Naive thymus-derived CD8-positive, alpha-beta T cell (primary cell): ENCODE measurements at regions not wholly inside any gene's neighbourhood (a gene's known extent, or its start where the extent isn't known, plus 50 kb on each side); places are given as distances from the start of the nearest gene placed in this dataset.
"Not testable (repeated sequence)": the region's sequence is repeated elsewhere in the genome, so short reads cannot be mapped to it uniquely, and the experiment has no call there.

Experiments
- ATAC-seq, 2 donors: fragments of 150-1000 bp; cut with Tn5 transposase in 1 of 2; sonication (Bioruptor Pico), chemical (Tn5 transposase) in 1 of 2; 1 replicate in 1 of 2; 2 replicates in 1 of 2; pipeline ENCODE4 v1.10.0; 2021; ENCODE audit warnings: mild to moderate bottlenecking in 2 of 2, moderate library complexity in 2 of 2
- POLR2A ChIA-PET: fragments of 350-600 bp; sonication (Branson Sonifier 250); formaldehyde crosslinking; loops from one replicate; lab custom pipeline; 2021; ENCODE audit warnings: antibody characterized with exemption; lab: Charles Lee
- DNase-seq, 10 donors: peaks; one replicate each; pipeline versions ENCODE4 v3.0.0 to v3.0.0-alpha.2; 2020 to 2022
- H3K27ac Mint-ChIP-seq, 10 donors: one replicate each; pipeline ENCODE4 v1.8.0; 2020 to 2022; ENCODE audit warnings: mild to moderate bottlenecking in 10 of 10, mixed read lengths in 10 of 10, moderate library complexity in 4 of 10, inconsistent platforms in 1 of 10
- H3K27me3 Mint-ChIP-seq, 5 donors: one replicate each; pipeline ENCODE4 v1.8.0; 2021 to 2022; ENCODE audit warnings: mixed read lengths in 5 of 5
- H3K36me3 Mint-ChIP-seq, 3 donors: one replicate each; pipeline ENCODE4 v1.8.0; 2020 to 2022; ENCODE audit warnings: mixed read lengths in 3 of 3, mild to moderate bottlenecking in 2 of 3, inconsistent platforms in 1 of 3
- H3K4me1 Mint-ChIP-seq, 4 donors: one replicate each; pipeline ENCODE4 v1.8.0; 2021 to 2022; ENCODE audit warnings: mixed read lengths in 4 of 4
- H3K4me3 Mint-ChIP-seq, 10 donors: one replicate each; pipeline ENCODE4 v1.8.0; 2020 to 2022; ENCODE audit warnings: mild to moderate bottlenecking in 10 of 10, mixed read lengths in 10 of 10, moderate library complexity in 6 of 10, inconsistent platforms in 1 of 10
- H3K9me3 Mint-ChIP-seq, 9 donors: one replicate each; pipeline ENCODE4 v1.8.0; 2020 to 2022; ENCODE audit warnings: mixed read lengths in 9 of 9, mild to moderate bottlenecking in 3 of 9, inconsistent platforms in 1 of 9, moderate library complexity in 1 of 9

GRCh38 chr12:46958053-46958452, 121.4 kb upstream of the PCED1B start:
- Mint-ChIP-seq H3K4me3 (no peak overlapping the region), H3K27me3 (peaks cover 0 to 13% (median 0%) of the 10 kb centered on the region in 5 donors), H3K9me3 (no peaks in the 10 kb centered on the region), H3K27ac (no peak overlapping the region), H3K4me1 (no peaks in the 10 kb centered on the region), H3K36me3 (peaks cover 0 to 3% (median 0%) of the 10 kb centered on the region in 3 donors)
- ATAC-seq = no peak
- POLR2A ChIA-PET = no interaction called here
- DNase-seq = no peak

GRCh38 chr12:46958599-46959290, 120.7 kb upstream of the PCED1B start:
- peaks cover 0 to 13% (median 0%) of the 10 kb centered on the region in 5 donors for H3K27me3 Mint-ChIP-seq
- no peak overlapping the region for H3K27ac Mint-ChIP-seq
- peaks cover 0 to 3% (median 0%) of the 10 kb centered on the region in 3 donors for H3K36me3 Mint-ChIP-seq
- DNase-seq = no peak
- POLR2A ChIA-PET = no interaction called here
- no peaks in the 10 kb centered on the region for H3K4me1 Mint-ChIP-seq
- H3K4me3 Mint-ChIP-seq = no peak overlapping the region
- H3K9me3 Mint-ChIP-seq = no peaks in the 10 kb centered on the region
- no peak for ATAC-seq

DNA sequence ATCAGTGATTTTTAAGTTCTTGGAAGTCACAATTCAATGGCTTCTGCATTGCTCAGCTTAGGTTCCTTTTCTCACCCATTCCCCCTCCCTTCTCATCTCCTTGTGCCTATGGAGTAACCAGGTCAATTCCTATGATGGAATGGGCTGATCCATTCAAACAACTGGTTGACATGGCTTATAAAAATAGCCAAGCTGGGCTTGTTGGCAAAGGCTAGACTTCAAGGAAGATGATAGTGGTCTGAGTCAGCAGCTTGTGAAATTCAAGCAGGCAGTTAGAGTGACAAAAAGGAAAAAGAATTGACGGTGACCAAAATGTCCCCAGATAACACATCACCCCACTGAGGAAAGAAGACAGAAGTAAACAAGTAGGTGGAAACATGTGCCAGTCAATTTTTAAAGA, 119.9 kb upstream of the PCED1B start:
- peaks cover 0 to 10% (median 0%) of the 10 kb centered on the region in 5 donors for H3K27me3 Mint-ChIP-seq
- peak overlapping the region in 1 of 10 donors; percentile 31 for H3K27ac Mint-ChIP-seq
- no peak for ATAC-seq
- POLR2A ChIA-PET = no interaction called here
- H3K36me3 Mint-ChIP-seq = peaks cover 0 to 3% (median 0%) of the 10 kb centered on the region in 3 donors
- H3K4me1 Mint-ChIP-seq = no peaks in the 10 kb centered on the region
- no peaks in the 10 kb centered on the region for H3K9me3 Mint-ChIP-seq
- no peak for DNase-seq
- H3K4me3 Mint-ChIP-seq = no peak overlapping the region

GRCh38 chr12:46960681-46961080, 118.7 kb upstream of the PCED1B start:
- Mint-ChIP-seq H3K4me3 (no peak overlapping the region), H3K27ac (no peak overlapping the region)
- ATAC-seq = no peak

DNA sequence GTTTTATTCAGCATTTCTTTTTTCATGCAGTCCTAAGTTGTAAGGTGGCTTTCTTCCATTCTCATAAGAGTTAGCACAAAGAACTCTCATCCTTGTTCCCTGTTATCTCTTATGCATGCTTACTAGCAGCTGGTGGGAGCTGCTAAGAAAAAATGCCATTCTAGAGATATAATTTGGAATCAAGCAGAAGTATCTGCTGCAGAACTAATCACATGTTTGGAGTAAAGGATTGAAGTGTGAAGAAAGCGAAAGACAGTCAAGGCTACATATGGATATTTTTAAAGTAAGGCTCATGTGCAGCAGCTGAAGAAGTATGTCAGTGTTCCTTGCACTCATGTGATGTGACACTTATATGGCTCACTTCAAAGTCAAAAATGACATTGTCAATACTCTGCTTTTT, 116.2 kb upstream of the PCED1B start:
- no peak overlapping the region for H3K27ac Mint-ChIP-seq
- no peak for ATAC-seq
- no peak for DNase-seq
- H3K36me3 Mint-ChIP-seq = no peaks in the 10 kb centered on the region
- POLR2A ChIA-PET = no interaction called here
- H3K4me3 Mint-ChIP-seq = no peak overlapping the region
- peaks cover 0 to 4% (median 4%) of the 10 kb centered on the region in 5 donors for H3K27me3 Mint-ChIP-seq
- H3K4me1 Mint-ChIP-seq = no peaks in the 10 kb centered on the region
- no peaks in the 10 kb centered on the region for H3K9me3 Mint-ChIP-seq

More at GRCh38 chr12:46960681-46961080, 118.7 kb upstream of the PCED1B start:
- H3K4me1 Mint-ChIP-seq = no peaks in the 10 kb centered on the region
- peaks cover 0 to 3% (median 0%) of the 10 kb centered on the region in 3 donors for H3K36me3 Mint-ChIP-seq
- POLR2A ChIA-PET = no interaction called here
- no peak for DNase-seq
- peaks cover 0 to 8% (median 0%) of the 10 kb centered on the region in 5 donors for H3K27me3 Mint-ChIP-seq
- H3K9me3 Mint-ChIP-seq = no peaks in the 10 kb centered on the region

DNA sequence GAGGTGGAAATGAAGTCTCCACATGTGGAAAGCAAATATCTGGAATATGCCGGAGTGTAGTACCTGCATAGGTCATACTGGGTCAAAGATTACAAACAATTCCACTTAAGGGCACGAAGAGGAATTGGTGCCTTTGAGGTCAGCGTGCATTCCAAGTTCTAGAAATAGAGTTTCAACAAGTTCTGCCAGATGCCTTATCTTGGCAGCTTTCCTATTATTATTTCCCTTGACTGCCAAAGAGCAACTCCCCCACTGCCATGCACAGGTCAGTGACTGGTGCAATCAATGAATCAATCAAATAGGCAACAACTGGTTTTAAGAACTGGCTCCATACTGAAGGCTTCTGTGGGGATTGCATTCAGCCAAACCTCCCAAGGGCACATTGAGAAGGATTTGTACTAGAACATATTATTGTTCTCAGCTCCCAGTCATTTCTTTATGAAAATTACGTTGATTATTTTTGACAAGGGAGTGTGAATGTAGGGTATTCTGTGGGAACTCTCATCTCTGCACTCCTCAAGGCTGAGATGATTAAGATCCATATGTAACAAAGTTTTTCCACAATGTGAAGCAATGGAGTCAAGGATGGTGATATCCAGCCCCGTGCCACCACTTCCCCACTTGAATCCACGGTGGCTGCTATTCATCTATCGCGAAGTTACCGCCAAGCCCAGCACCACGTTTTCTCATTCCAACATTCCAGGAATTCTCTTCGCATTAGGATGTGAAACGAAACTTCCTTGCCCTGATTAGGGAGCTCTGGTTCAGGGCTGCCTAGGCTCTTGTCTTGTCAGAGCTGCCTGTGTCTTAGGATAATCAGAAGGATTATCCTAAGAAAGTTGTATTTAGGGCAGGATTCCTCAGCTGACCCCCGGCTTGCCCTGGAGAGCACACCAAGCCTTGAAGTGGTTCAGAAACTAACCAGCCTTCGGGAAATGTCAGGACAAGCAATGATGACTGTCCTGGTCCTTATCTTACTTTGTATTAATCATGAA, 115.1 kb upstream of the PCED1B start:
- Mint-ChIP-seq H3K27me3 (peaks cover 0 to 5% (median 4%) of the 10 kb centered on the region in 5 donors), H3K9me3 (no peaks in the 10 kb centered on the region), H3K36me3 (no peaks in the 10 kb centered on the region), H3K27ac (no peak overlapping the region), H3K4me3 (no peak overlapping the region), H3K4me1 (no peaks in the 10 kb centered on the region)
- POLR2A ChIA-PET = no interaction called here
- ATAC-seq (no peak), DNase-seq (no peak)

DNA sequence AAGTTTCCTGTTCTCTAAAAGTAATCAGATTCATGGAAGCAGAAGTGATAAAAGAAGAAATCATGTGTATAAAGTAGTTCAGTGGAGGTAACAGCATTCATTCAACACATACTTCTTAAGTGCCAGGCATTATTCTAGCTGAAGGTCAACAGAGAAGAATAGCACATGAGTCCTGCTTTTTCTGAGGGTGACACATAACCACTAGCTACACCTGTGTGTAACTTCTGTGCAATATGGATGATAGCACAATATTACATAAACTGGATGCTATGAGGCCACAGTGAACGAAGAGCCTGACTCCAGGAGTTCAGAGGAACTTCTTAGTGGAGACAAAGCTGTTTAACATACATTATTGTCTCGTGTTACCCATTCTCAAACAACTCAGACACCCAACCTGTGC, 114.3 kb upstream of the PCED1B start:
- no peak for ATAC-seq
- POLR2A ChIA-PET = no interaction called here

GRCh38 chr12:46965880-46966279, 113.5 kb upstream of the PCED1B start:
- ATAC-seq (no peak), DNase-seq (no peak)
- Mint-ChIP-seq H3K4me1 (no peaks in the 10 kb centered on the region), H3K27me3 (peaks cover 0 to 4% (median 3%) of the 10 kb centered on the region in 5 donors), H3K9me3 (no peaks in the 10 kb centered on the region), H3K27ac (no peak overlapping the region), H3K4me3 (no peak overlapping the region), H3K36me3 (no peaks in the 10 kb centered on the region)
- POLR2A ChIA-PET = no interaction called here

More for the DNA sequence above, 114.3 kb upstream of the PCED1B start:
- Mint-ChIP-seq H3K36me3 (no peaks in the 10 kb centered on the region), H3K4me3 (no peak overlapping the region), H3K9me3 (no peaks in the 10 kb centered on the region), H3K4me1 (no peaks in the 10 kb centered on the region), H3K27ac (no peak overlapping the region), H3K27me3 (peaks cover 0 to 4% (median 3%) of the 10 kb centered on the region in 5 donors)
- no peak for DNase-seq

GRCh38 chr12:46970636-46971035, 108.8 kb upstream of the PCED1B start:
- no peak overlapping the region for H3K4me3 Mint-ChIP-seq
- peaks cover 9 to 26% (median 17%) of the 10 kb centered on the region in 5 donors for H3K27me3 Mint-ChIP-seq
- ATAC-seq (no peak), DNase-seq (no peak)
- H3K4me1 Mint-ChIP-seq = no peaks in the 10 kb centered on the region
- peaks cover 0 to 8% (median 0%) of the 10 kb centered on the region in 3 donors for H3K36me3 Mint-ChIP-seq
- POLR2A ChIA-PET = no interaction called here
- H3K9me3 Mint-ChIP-seq = peaks cover 0 to 10% (median 0%) of the 10 kb centered on the region in 9 donors
- no peak overlapping the region for H3K27ac Mint-ChIP-seq

DNA sequence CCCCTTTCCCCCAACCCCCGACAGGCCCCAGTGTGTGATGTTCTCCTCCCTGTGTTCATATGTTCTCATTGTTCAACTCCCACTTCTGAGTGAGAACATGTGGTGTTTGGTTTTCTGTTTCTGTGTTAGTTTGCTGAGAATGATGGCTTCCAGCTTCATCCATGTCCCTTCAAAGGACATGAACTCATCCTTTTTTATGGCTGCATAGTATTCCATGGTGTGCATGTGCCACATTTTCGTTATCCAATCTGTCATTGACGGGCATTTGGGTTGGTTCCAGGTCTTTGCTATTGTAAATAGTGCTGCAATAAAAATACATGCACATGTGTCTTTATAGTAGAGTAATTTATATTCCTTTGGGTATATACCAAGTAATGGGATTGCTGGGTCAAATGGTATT, 105.5 kb upstream of the PCED1B start:
- H3K4me3 Mint-ChIP-seq, POLR2A ChIA-PET, H3K4me1 Mint-ChIP-seq, H3K36me3 Mint-ChIP-seq, ATAC-seq, DNase-seq: not testable (repeated sequence)
- H3K27ac Mint-ChIP-seq = peak overlapping the region in 1 of 10 donors; percentile 21
- peaks cover 0 to 14% (median 0%) of the 10 kb centered on the region in 9 donors for H3K9me3 Mint-ChIP-seq
- H3K27me3 Mint-ChIP-seq = peaks cover 24 to 55% (median 35%) of the 10 kb centered on the region in 5 donors

DNA sequence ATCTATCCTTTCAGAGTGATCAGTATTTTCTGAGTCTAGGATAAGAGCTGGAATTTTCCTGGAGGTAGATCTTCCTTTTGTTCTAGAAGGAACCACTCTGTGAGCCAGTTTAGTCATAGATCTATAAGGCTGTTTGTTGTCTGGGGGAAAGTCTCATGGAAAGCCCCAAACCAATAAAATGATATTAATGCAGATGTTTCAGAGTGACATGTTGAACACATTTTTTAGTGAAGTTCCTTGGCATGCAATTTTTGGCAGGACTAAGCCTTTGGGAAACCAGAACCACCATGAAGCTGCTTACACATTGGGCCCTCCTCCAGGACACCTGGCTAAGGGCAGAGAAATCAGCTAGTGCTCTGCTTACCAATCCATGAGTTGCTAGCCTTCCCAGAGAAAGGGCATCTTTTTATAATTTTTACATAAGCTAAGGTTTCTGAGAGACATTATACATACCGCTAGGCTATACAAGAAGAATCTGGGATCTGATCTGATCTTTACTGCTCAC, 101.5 kb upstream of the PCED1B start:
- ATAC-seq = no peak
- Mint-ChIP-seq H3K9me3 (peaks cover 0 to 14% (median 0%) of the 10 kb centered on the region in 9 donors), H3K36me3 (peaks cover 0 to 8% (median 2%) of the 10 kb centered on the region in 3 donors), H3K4me3 (no peak overlapping the region), H3K27me3 (peaks cover 20 to 64% (median 31%) of the 10 kb centered on the region in 5 donors), H3K4me1 (peaks cover 0 to 2% (median 0%) of the 10 kb centered on the region in 4 donors), H3K27ac (no peak overlapping the region)
- POLR2A ChIA-PET = no interaction called here
- no peak for DNase-seq

- no peaks in the 10 kb centered on the region for H3K9me3 Mint-ChIP-seq
- H3K4me3 Mint-ChIP-seq = no peak overlapping the region
- H3K4me1 Mint-ChIP-seq = peaks cover 0 to 10% (median 6%) of the 10 kb centered on the region in 4 donors
- POLR2A ChIA-PET = no interaction called here
- ATAC-seq (no peak), DNase-seq (no peak)
- no peak overlapping the region for H3K27ac Mint-ChIP-seq
- peaks cover 0 to 2% (median 0%) of the 10 kb centered on the region in 3 donors for H3K36me3 Mint-ChIP-seq
- H3K27me3 Mint-ChIP-seq = peaks cover 16 to 58% (median 21%) of the 10 kb centered on the region in 5 donors
Observed at GRCh38 chr12:46981622-46982021, 97.8 kb upstream of the PCED1B start.
